ENCODE measurements at regions not wholly inside any gene's neighbourhood (a gene's known extent, or its start where the extent isn't known, plus 50 kb on each side); places are given as distances from the start of the nearest gene placed in this dataset.

DNA sequence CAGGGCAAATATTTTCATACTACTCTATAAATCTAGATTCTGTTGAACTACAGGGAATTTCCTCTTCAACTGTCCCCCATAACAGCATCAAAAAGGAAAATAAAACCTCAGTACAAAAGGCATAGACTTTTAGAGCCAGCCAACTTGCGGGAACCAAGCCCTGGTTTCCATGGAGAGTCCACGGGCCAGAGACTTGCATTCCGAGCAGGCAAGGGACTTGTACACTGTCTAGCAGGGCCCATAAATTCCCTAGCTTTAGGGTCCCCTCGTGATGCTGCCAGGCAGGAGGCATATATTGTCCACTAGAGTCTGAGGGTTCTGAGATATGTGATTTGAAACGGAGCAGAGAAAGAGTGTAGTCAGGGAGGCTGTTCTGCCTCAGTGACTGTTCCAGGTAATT is 153.1 kb upstream of the SLC14A2 start:
- ATAC-seq (no peak), DNase-seq (no peak)
- ChIA-PET CTCF (no interaction called here), POLR2A (ENCODE audit: unreplicated experiment) (no interaction called here)
- Histone ChIP-seq H3K27ac (ENCODE audit: low read length) (no peak overlapping the region), H3K4me2 (ENCODE audit: low read length) (no peak overlapping the region), H4K20me1 (ENCODE audit: low read length) (no peaks in the 10 kb centered on the region), H3K4me3 (ENCODE audit: low read length) (no peak overlapping the region), H2AFZ (ENCODE audit: low read length) (no peak overlapping the region), H3K36me3 (ENCODE audit: low read depth, low read length) (no peaks in the 10 kb centered on the region), H3K9ac (ENCODE audit: low read length) (no peak overlapping the region), H3K4me1 (ENCODE audit: insufficient read depth, low read length) (no peaks in the 10 kb centered on the region), H3K9me3 (ENCODE audit: low read length) (no peaks in the 10 kb centered on the region), H3K79me2 (ENCODE audit: low read length) (no peaks in the 10 kb centered on the region), H3K9me2 (replicated peaks; ENCODE audit: low read length) (no peaks in the 10 kb centered on the region), H3K27me3 (ENCODE audit: low read length) (no peaks in the 10 kb centered on the region), H3F3A (ENCODE audit: low read length, unreplicated experiment) (no peaks in the 10 kb centered on the region)
- TF ChIP-seq EZH2 (IDR thresholded peaks at IDR 0.05; ENCODE audit: low read length, unreplicated experiment) (no peak), EZH2phosphoT487 (IDR thresholded peaks at IDR 0.05; ENCODE audit: borderline replicate concordance, low read length) (no peak), CTCF (conservative IDR thresholded peaks at IDR 0.05; ENCODE audit: low read depth, low read length) (no peak)
- intact Hi-C loops (cut with micrococcal nuclease): no loop called here
- no TSS peak for BruUV-seq (replicated peaks)

DNA sequence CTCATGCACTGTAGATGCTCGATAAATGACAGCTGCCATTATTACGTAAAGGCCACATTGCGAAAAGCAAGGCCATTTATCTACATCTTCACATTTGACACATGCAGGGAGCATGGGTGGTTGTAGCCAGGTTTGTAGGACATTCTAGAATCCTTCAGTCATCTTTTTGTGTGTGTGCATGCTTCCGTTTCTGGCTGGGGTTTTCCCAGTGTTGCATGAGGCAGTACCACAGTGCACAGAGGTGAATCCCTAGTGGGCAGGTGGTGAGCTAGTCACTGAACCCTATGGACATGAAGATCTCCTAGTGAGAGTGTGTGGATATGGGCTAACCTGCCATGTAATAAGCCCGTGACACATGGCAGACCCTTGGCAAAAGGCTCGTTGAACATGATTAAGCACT is 151.8 kb upstream of the SLC14A2 start:
- H3K4me2 ChIP-seq (ENCODE audit: low read length): no peak overlapping the region
- BruUV-seq (replicated peaks): no TSS peak
- H3K79me2 ChIP-seq (ENCODE audit: low read length): no peaks in the 10 kb centered on the region
- H3K9ac ChIP-seq (ENCODE audit: low read length): no peak overlapping the region
- ChIA-PET CTCF (no interaction called here), POLR2A (ENCODE audit: unreplicated experiment) (no interaction called here)
- no peaks in the 10 kb centered on the region for H3K27me3 ChIP-seq (ENCODE audit: low read length)
- ATAC-seq (no peak), DNase-seq (no peak)
- no peaks in the 10 kb centered on the region for H4K20me1 ChIP-seq (ENCODE audit: low read length)
- TF ChIP-seq EZH2phosphoT487 (IDR thresholded peaks at IDR 0.05; ENCODE audit: borderline replicate concordance, low read length): no peak
- no peak for TF ChIP-seq EZH2 (IDR thresholded peaks at IDR 0.05; ENCODE audit: low read length, unreplicated experiment)
- no peak for TF ChIP-seq CTCF (conservative IDR thresholded peaks at IDR 0.05; ENCODE audit: low read depth, low read length)
- no peaks in the 10 kb centered on the region for H3K9me2 ChIP-seq (replicated peaks; ENCODE audit: low read length)
- intact Hi-C loops (cut with micrococcal nuclease): no loop called here
- no peaks in the 10 kb centered on the region for H3K4me1 ChIP-seq (ENCODE audit: insufficient read depth, low read length)
- H3F3A ChIP-seq (ENCODE audit: low read length, unreplicated experiment): no peaks in the 10 kb centered on the region
- no peaks in the 10 kb centered on the region for H3K36me3 ChIP-seq (ENCODE audit: low read depth, low read length)
- H3K27ac ChIP-seq (ENCODE audit: low read length): no peak overlapping the region
- H3K4me3 ChIP-seq (ENCODE audit: low read length): no peak overlapping the region
- H3K9me3 ChIP-seq (ENCODE audit: low read length): no peaks in the 10 kb centered on the region
- H2AFZ ChIP-seq (ENCODE audit: low read length): no peak overlapping the region

DNA sequence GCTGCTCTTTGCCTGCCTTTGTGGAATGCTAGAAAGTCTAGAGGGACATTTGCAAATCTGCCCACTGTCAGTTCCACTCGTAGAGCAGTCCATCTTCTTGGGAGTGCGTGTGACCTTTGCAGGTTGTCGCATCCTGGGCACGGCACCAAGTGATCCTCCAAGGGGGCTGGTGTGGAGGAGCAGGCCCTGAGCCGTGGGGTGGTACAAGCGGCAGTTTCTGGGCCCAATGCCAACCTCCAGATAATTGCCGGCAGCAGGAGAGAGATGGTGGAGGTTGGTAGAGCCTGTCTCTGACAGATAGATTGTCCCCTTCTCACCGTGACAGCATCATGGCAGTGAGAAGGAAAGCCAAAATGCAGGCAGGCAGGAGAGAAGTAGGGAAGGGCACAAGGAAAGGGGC is 150.7 kb upstream of the SLC14A2 start:
- ATAC-seq: no peak
- no peak overlapping the region for H3K4me3 ChIP-seq (ENCODE audit: low read length)

More for the DNA sequence above, 150.7 kb upstream of the SLC14A2 start:
- CTCF ChIA-PET: no interaction called here
- TF ChIP-seq EZH2phosphoT487 (IDR thresholded peaks at IDR 0.05; ENCODE audit: borderline replicate concordance, low read length) (no peak), EZH2 (IDR thresholded peaks at IDR 0.05; ENCODE audit: low read length, unreplicated experiment) (no peak), CTCF (conservative IDR thresholded peaks at IDR 0.05; ENCODE audit: low read depth, low read length) (no peak)
- Histone ChIP-seq H3K27ac (ENCODE audit: low read length) (no peak overlapping the region), H2AFZ (ENCODE audit: low read length) (no peak overlapping the region), H3K9me2 (replicated peaks; ENCODE audit: low read length) (no peaks in the 10 kb centered on the region), H3K4me2 (ENCODE audit: low read length) (no peak overlapping the region), H3K27me3 (ENCODE audit: low read length) (no peaks in the 10 kb centered on the region), H3K4me1 (ENCODE audit: insufficient read depth, low read length) (no peaks in the 10 kb centered on the region), H4K20me1 (ENCODE audit: low read length) (no peaks in the 10 kb centered on the region), H3K79me2 (ENCODE audit: low read length) (no peaks in the 10 kb centered on the region), H3K9ac (ENCODE audit: low read length) (no peak overlapping the region), H3K36me3 (ENCODE audit: low read depth, low read length) (no peaks in the 10 kb centered on the region), H3K9me3 (ENCODE audit: low read length) (no peaks in the 10 kb centered on the region), H3F3A (ENCODE audit: low read length, unreplicated experiment) (no peaks in the 10 kb centered on the region)
- no TSS peak for BruUV-seq (replicated peaks)
- intact Hi-C loops (cut with micrococcal nuclease): no loop called here
- POLR2A ChIA-PET (ENCODE audit: unreplicated experiment): no interaction called here
- DNase-seq: no peak

All from PC-3 (cell line).